ENCODE measurements at regions not wholly inside any gene's neighbourhood (a gene's known extent, or its start where the extent isn't known, plus 50 kb on each side); places are given as distances from the start of the nearest gene placed in this dataset.

- TF ChIP-seq CTCF (IDR thresholded peaks at IDR 0.05; ENCODE audit: borderline replicate concordance, extremely low read depth, low read length, poor library complexity, severe bottlenecking) (no peak), EZH2 (IDR thresholded peaks at IDR 0.05; ENCODE audit: borderline replicate concordance, low read depth, low read length, severe bottlenecking) (no peak)
Measured at GRCh38 chr2:200761266-200761665, 50.4 kb upstream of the BZW1 start.

Data from DND-41 (cell line).